B cell (primary cell): ENCODE measurements at regions not wholly inside any gene's neighbourhood (a gene's known extent, or its start where the extent isn't known, plus 50 kb on each side); places are given as distances from the start of the nearest gene placed in this dataset.

ENCODE experiments used
- ATAC-seq: fragments of 200-7000 bp; cut with Tn5 transposase; one replicate; pipeline ENCODE4 v1.10.0; 2021; ENCODE audit warnings: low read depth, mild to moderate bottlenecking, moderate number of reproducible peaks, moderate library complexity
- CTCF ChIA-PET: fragments of 350-600 bp; sonication (Branson Sonifier 250); formaldehyde crosslinking; loops from one replicate; lab custom pipeline; 2021; ENCODE audit warnings: antibody characterized with exemption, inconsistent platforms; lab: Charles Lee
- POLR2A ChIA-PET: fragments of 350-600 bp; sonication (Branson Sonifier 250); formaldehyde crosslinking; loops from one replicate; lab custom pipeline; 2021; ENCODE audit warnings: antibody characterized with exemption; lab: Charles Lee
- DNase-seq: peaks from one replicate; pipeline ENCODE4 v3.0.0; 2013
- H2AFZ ChIP-seq: 2 replicates; pipeline ENCODE4 v1.6.1; 2012; ENCODE audit warnings: mild to moderate bottlenecking, low read depth, low read length; ENCODE audit not compliant: insufficient read depth, poor library complexity, severe bottlenecking
- H3K27ac ChIP-seq, 2 donors: 1 replicate in 1 of 2; 2 replicates in 1 of 2; pipeline ENCODE4 v1.5.1; 2012 to 2013; ENCODE audit warnings: low read length in 2 of 2, mild to moderate bottlenecking in 2 of 2, moderate library complexity in 1 of 2
- H3K27me3 ChIP-seq, 4 experiments: fragments of 200-600 bp in 1 of 4; sonication (generic) in 1 of 4; replicated peaks in 1 of 4; 1 replicate in 2 of 4; 2 replicates in 2 of 4; pipeline versions ENCODE4 v1.6.1 to v1.7.0; 2013 to 2016; ENCODE audit warnings: low read length in 3 of 4, mild to moderate bottlenecking in 2 of 4, mixed read lengths in 1 of 4, moderate library complexity in 1 of 4; ENCODE audit not compliant: insufficient read depth in 4 of 4, control insufficient read depth in 3 of 4; ENCODE audit errors: control extremely low read depth in 1 of 4
- H3K36me3 ChIP-seq, 2 experiments: replicated peaks in 1 of 2; 1 replicate in 1 of 2; 2 replicates in 1 of 2; pipeline versions ENCODE4 v1.6.1 to v1.7.1; 2013; ENCODE audit warnings: low read length in 1 of 2; ENCODE audit not compliant: insufficient read depth in 2 of 2, control insufficient read depth in 1 of 2; ENCODE audit errors: control extremely low read depth in 1 of 2, extremely low read depth in 1 of 2
- H3K4me1 ChIP-seq, 2 donors: fragments of 200-600 bp in 1 of 2; sonication (generic) in 1 of 2; 1 replicate in 1 of 2; 2 replicates in 1 of 2; pipeline versions ENCODE4 v1.5.1 to v1.6.1; 2013 to 2017; ENCODE audit warnings: low read length in 2 of 2; ENCODE audit not compliant: control insufficient read depth in 2 of 2, insufficient read depth in 2 of 2
- H3K4me2 ChIP-seq: replicated peaks from 2 replicates; pipeline ENCODE3; 2012; ENCODE audit warnings: mild to moderate bottlenecking, low read depth, low read length; ENCODE audit not compliant: poor library complexity, severe bottlenecking
- H3K4me3 ChIP-seq, 5 experiments: fragments of 200-600 bp in 1 of 5; sonication (generic) in 1 of 5; 1 replicate in 3 of 5; 2 replicates in 2 of 5; pipeline versions ENCODE4 v1.5.1 to v1.7.0; 2011 to 2016; ENCODE audit warnings: low read length in 4 of 5, mild to moderate bottlenecking in 4 of 5, low read depth in 2 of 5, control low read depth in 1 of 5, moderate library complexity in 1 of 5; ENCODE audit not compliant: insufficient read depth in 1 of 5; ENCODE audit errors: control extremely low read depth in 1 of 5, extremely low read depth in 1 of 5
- H3K79me2 ChIP-seq: fragments of 200-600 bp; sonication (generic); one replicate; pipeline ENCODE4 v1.6.0; 2016; ENCODE audit warnings: low read length; ENCODE audit not compliant: control insufficient read depth, insufficient read depth
- H3K9ac ChIP-seq: fragments of 200-600 bp; sonication (generic); 2 replicates; pipeline ENCODE4 v1.6.1; 2017; ENCODE audit warnings: mild to moderate bottlenecking, low read length, moderate library complexity
- H3K9me3 ChIP-seq, 3 donors: one replicate each; pipeline versions ENCODE4 v1.6.1 to v1.7.1; 2013; ENCODE audit warnings: low read length in 2 of 3; ENCODE audit not compliant: control insufficient read depth in 2 of 3, insufficient read depth in 1 of 3; ENCODE audit errors: control extremely low read depth in 1 of 3
- H4K20me1 ChIP-seq: 2 replicates; pipeline ENCODE4 v1.6.0; 2012; ENCODE audit warnings: mild to moderate bottlenecking, low read length; ENCODE audit not compliant: insufficient read depth, control insufficient read depth, poor library complexity, severe bottlenecking
- H3K27ac Mint-ChIP-seq: one replicate; pipeline ENCODE4 v1.8.0; 2021; ENCODE audit warnings: mixed read lengths
- H3K27me3 Mint-ChIP-seq: one replicate; pipeline ENCODE4 v1.8.0; 2021; ENCODE audit warnings: mixed read lengths
- H3K4me1 Mint-ChIP-seq: one replicate; pipeline ENCODE4 v1.8.0; 2021; ENCODE audit warnings: mixed read lengths
- H3K4me3 Mint-ChIP-seq: one replicate; pipeline ENCODE4 v1.8.0; 2021; ENCODE audit warnings: mixed read lengths
- H3K9me3 Mint-ChIP-seq: one replicate; pipeline ENCODE4 v1.8.0; 2022; ENCODE audit warnings: mixed read lengths; ENCODE audit not compliant: insufficient read depth
- CTCF ChIP-seq: fragments of 200-600 bp; IDR thresholded peaks from one replicate; pipeline ENCODE4 v1.8.0; 2022; ENCODE audit warnings: antibody characterized with exemption, mild to moderate bottlenecking
- EZH2 ChIP-seq: IDR thresholded peaks from 2 replicates; pipeline ENCODE4 v1.6.1; 2012; ENCODE audit warnings: borderline replicate concordance, low read depth, mild to moderate bottlenecking, moderate library complexity, low read length; ENCODE audit not compliant: insufficient read depth, poor library complexity, severe bottlenecking
- WGBS: methylation state at CpG from one replicate; pipeline ENCODE4 v1.1.5; 2013; ENCODE audit warnings: missing lambda C conversion rate; ENCODE audit not compliant: insufficient coverage; 5-methylcytosine and 5-hydroxymethylcytosine counted together
- intact Hi-C: fragments of 100-400 bp; cut with micrococcal nuclease; formaldehyde crosslinking; loops from one replicate; pipeline ENCODE4 v1.10.0; 2022

GRCh38 chr10:61547297-61547696, 94.1 kb upstream of the TMEM26 start:
- no peaks in the 10 kb centered on the region for H3K27me3 ChIP-seq
- no peaks in the 10 kb centered on the region for H3K4me1 Mint-ChIP-seq
- peaks cover 10% of the 10 kb centered on the region for H3K27me3 Mint-ChIP-seq
- H3K4me1 ChIP-seq, result no peaks in the 10 kb centered on the region
- ChIA-PET POLR2A (no interaction called here), CTCF (no interaction called here)
- no peaks in the 10 kb centered on the region for H3K9me3 Mint-ChIP-seq
- H4K20me1 ChIP-seq, result no peaks in the 10 kb centered on the region
- no peaks in the 10 kb centered on the region for H3K9me3 ChIP-seq
- WGBS, result no CpG with 5 or more reads among the region's 1 CpG
- H3K4me3 Mint-ChIP-seq, result no peak overlapping the region
- no peak for ATAC-seq
- TF ChIP-seq CTCF, result no peak
- TF ChIP-seq EZH2, result no peak
- no peak overlapping the region for H3K27ac ChIP-seq
- no peak overlapping the region for H3K9ac ChIP-seq
- intact Hi-C loops, result no loop called here
- no peak overlapping the region for H3K4me3 ChIP-seq
- no peak overlapping the region for H3K4me2 ChIP-seq
- no peak for DNase-seq
- no peak overlapping the region for H3K27ac Mint-ChIP-seq
- no peaks in the 10 kb centered on the region for H3K79me2 ChIP-seq
- no peaks in the 10 kb centered on the region for H3K36me3 ChIP-seq
- H2AFZ ChIP-seq, result no peak overlapping the region

GRCh38 chr10:61545170-61545569, 92.0 kb upstream of the TMEM26 start:
- Histone ChIP-seq H3K9ac (no peak overlapping the region), H3K4me1 (no peaks in the 10 kb centered on the region), H3K4me2 (no peak overlapping the region), H3K27ac (no peak overlapping the region), H4K20me1 (no peaks in the 10 kb centered on the region), H3K36me3 (no peaks in the 10 kb centered on the region), H3K9me3 (no peaks in the 10 kb centered on the region), H2AFZ (no peak overlapping the region), H3K79me2 (no peaks in the 10 kb centered on the region), H3K4me3 (no peak overlapping the region), H3K27me3 (no peaks in the 10 kb centered on the region)
- Mint-ChIP-seq H3K9me3 (no peaks in the 10 kb centered on the region), H3K4me1 (no peaks in the 10 kb centered on the region), H3K27me3 (peaks cover 17% of the 10 kb centered on the region), H3K27ac (no peak overlapping the region), H3K4me3 (no peak overlapping the region)
- TF ChIP-seq EZH2, result no peak
- TF ChIP-seq CTCF, result no peak
- POLR2A ChIA-PET, result no interaction called here
- DNase-seq, result no peak
- 100% methylated on average over 1 of the region's 1 CpG for WGBS
- intact Hi-C loops, result no loop called here
- no peak for ATAC-seq
- CTCF ChIA-PET, result no interaction called here
